Urinary bladder (tissue), 3 donors: ENCODE measurements at regions not wholly inside any gene's neighbourhood (a gene's known extent, or its start where the extent isn't known, plus 50 kb on each side); places are given as distances from the start of the nearest gene placed in this dataset.

ENCODE experiments used
- DNase-seq: peaks from one replicate; pipeline ENCODE4 v3.0.0-alpha.2; 2015; ENCODE audit errors: extremely low spot score
- H3K27ac ChIP-seq: one replicate; pipeline ENCODE4 v1.5.1; 2013; ENCODE audit warnings: low read depth, mild to moderate bottlenecking, moderate library complexity
- H3K36me3 ChIP-seq: one replicate; pipeline ENCODE4 v1.6.1; 2013; ENCODE audit warnings: mild to moderate bottlenecking, moderate library complexity; ENCODE audit not compliant: insufficient read depth
- H3K4me1 ChIP-seq: one replicate; pipeline ENCODE4 v1.6.1; 2013; ENCODE audit warnings: mild to moderate bottlenecking, moderate library complexity; ENCODE audit not compliant: insufficient read depth
- H3K4me3 ChIP-seq: one replicate; pipeline ENCODE4 v1.5.1; 2013; ENCODE audit warnings: low read depth, low read length
- WGBS: extraction: QIAGEN DNeasy Blood & Tissue Kit; methylation state at CpG from one replicate; pipeline ENCODE4 v1.1.7; 2013; 5-methylcytosine and 5-hydroxymethylcytosine counted together
- donor health status: healthy with polysubstance abuse.
- donor health status: healthy.

DNA sequence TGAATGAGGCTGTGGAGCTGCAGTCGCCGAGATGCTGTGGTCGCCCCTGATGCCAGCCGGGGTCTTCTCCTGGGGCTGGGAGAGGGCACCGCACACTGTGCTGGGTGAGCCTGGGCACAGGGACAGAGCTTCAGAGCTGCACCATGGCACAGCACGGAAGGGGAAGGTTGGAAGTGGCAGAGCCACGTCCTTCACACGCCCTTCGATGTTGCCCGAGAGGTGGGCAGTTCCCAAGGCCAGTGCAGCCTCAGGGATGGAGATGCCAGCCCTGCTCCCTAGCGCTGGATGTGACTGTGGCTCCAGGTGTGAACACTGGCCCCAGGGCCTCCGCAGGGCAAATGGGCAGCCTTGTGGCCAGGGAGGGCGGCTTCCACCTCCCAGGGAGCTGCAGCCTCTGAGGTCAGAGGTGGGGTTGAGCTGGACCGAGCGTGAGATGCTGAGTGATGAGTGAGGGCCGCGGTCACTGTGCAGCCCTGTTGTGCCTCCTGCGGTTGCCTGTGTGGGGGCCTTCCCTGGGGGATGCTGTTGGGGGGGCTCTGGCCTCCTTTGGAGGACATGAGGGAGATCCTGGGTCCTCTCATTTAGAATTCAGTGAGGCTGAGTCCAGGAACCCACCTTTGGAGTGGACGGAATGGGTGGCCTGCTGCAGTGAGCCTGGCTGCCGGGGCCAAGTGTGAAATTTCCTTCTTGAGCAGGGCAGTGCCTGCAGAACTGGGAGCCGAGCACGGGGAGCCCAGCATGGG lies 1090.0 kb downstream of the BRD1 start:
- H3K36me3 ChIP-seq: no peaks in the 10 kb centered on the region
- DNase-seq: no peak
- H3K4me3 ChIP-seq: no peak overlapping the region
- 88% methylated on average over 22 of the region's 22 CpGs for WGBS
- no peaks in the 10 kb centered on the region for H3K4me1 ChIP-seq
- H3K27ac ChIP-seq: no peak overlapping the region

DNA sequence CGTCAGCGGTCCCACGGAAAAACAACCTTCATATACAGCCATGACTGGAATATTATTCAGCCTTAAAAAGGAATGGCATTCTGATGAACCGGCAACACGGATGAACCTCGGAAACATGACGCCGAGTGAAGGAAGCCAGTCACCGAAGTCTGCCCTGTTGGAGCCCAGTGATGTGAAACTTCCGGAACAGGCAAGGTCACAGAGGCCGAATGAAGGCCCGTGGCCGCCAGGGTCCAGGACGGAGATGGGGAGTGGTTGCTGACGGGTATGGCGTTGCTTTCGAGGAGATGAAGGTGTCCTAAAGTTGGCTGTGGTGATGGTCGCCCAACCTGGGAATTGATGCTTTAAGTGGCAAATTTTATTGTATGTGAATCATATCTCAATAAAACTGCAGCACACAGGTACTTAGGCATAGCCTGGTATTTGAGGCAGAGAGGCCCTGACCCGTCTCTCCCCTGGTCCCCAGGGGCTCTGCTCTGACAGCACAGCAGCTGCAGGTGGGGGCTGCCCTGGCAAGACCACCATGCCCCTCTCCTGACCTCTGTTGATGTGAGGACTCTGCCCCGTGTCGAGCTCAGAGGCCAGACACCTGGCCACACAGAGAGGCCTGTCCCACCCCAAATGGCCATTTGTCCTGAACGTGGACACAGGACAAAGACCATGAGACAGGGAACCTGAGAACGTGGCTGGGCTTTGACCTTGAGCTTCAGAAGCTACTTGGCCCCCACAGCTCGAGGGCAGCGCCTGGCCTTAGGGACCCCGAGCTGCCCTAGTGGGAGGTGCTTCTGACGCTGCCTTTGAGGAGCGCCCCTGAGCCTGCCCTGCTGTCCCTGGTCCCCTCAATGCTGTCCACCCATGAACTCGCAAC lies 1090.8 kb downstream of the BRD1 start:
- no peak overlapping the region for H3K27ac ChIP-seq
- no peaks in the 10 kb centered on the region for H3K4me1 ChIP-seq
- H3K36me3 ChIP-seq: no peaks in the 10 kb centered on the region
- no peak overlapping the region for H3K4me3 ChIP-seq
- WGBS: 89% methylated on average over 29 of the region's 29 CpGs
- no peak for DNase-seq

DNA sequence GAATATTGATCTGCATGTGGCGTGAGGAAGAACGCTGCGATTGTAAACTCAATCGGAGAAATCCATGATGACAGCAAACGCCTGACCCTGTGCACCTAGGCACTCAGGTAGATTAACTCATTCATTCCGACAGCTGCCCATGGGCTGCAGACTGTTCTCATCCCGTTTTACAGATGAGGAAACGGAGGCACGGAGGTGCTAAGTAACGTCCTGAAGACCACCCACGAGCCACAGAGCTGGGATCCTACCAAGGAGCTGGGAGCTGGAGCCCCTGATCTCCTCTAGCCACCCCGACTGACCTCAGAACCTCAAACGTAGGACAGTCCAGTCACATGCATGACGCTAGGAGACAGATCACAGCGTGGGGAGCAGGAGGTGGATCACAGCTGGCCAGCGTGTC lies 1092.7 kb downstream of the BRD1 start:
- WGBS: 87% methylated on average over 16 of the region's 16 CpGs
- H3K36me3 ChIP-seq: no peaks in the 10 kb centered on the region
- H3K4me1 ChIP-seq: no peaks in the 10 kb centered on the region
- no peak overlapping the region for H3K27ac ChIP-seq
- no peak for DNase-seq
- H3K4me3 ChIP-seq: no peak overlapping the region

DNA sequence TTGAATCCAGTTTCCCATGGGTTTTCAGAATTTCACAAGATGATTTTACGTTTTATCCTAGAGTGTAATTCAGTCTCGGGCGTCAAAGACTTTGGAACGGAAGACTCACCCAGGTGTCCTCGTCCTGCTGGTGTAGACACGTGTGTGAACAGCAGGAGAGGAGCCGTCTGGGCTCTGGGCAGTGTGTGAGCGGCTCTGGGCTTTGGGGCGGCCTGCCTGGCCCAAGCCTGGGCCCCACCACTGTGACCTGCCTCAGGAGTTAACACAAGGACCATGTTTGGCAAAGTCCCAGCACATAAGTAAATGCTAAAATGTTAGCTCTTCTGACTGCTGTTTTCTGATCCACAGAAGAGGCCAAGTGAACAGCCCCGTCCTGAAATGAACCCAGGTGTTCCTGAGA lies 1093.3 kb downstream of the BRD1 start:
- WGBS: 92% methylated on average over 10 of the region's 10 CpGs
- Histone ChIP-seq H3K27ac (no peak overlapping the region), H3K4me3 (no peak overlapping the region), H3K4me1 (no peaks in the 10 kb centered on the region), H3K36me3 (no peaks in the 10 kb centered on the region)
- DNase-seq: no peak

DNA sequence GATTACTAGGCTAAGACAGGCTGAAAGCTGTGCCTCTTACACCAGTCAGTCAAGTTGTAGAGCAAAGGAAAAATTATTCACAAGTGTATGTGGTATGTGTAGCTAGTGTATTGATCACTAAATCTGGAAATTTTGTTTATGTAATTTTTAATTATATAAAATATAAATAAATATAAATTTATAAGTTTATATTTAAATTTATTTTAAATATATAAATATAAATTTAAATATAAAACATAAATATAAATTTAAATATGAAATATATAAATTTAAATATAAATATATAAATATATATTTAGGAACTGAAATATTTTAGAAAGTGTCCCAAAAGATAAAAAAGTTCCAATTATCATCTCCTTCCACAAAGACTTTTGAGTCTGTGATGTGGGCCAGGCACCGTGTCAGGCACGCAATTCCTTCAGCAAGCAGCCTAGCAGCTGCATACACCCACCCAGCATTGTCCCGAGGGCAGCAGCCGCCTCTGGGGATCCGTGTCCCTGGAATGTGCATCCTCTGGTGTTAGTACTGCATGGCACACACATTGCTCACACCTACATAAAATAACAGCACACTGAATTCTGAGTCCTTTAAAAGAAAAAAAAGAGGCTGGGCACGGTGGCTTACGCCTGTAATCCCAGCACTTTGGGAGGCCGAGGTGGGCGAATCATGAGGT lies 1098.0 kb downstream of the BRD1 start:
- Histone ChIP-seq H3K4me1 (no peaks in the 10 kb centered on the region), H3K4me3 (no peak overlapping the region), H3K36me3 (no peaks in the 10 kb centered on the region), H3K27ac (no peak overlapping the region)
- 87% methylated on average over 9 of the region's 9 CpGs for WGBS
- no peak for DNase-seq

DNA sequence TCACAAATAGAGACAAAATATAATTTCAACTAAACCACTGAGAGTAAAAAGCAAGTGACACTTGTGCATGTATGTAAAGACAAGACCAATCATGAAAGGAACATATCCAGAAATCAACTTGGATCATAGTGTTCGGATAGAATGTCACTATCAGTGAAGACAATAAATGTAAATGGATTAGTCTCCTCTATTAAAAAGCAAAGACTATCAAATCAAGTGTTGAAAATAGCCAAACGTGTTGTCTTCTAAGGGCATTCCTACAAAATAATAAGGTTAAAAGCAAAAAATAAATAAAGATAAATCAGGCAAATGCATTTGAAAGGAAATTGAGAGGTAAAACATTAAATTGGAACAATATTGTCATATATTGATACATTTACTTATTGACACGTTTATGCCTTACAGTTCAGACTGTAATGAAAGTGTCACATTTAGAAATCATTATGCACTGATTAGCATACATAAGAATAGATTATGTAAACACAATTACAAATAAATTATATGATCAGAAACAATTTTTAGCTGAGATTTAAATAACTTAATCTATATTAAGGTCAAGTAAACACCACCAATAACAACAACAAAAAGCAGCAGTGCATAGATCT lies 1100.1 kb downstream of the BRD1 start:
- WGBS: 89% methylated on average over 3 of the region's 3 CpGs
- H3K27ac ChIP-seq: no peak overlapping the region
- DNase-seq: no peak
- no peaks in the 10 kb centered on the region for H3K36me3 ChIP-seq
- no peak overlapping the region for H3K4me3 ChIP-seq
- H3K4me1 ChIP-seq: no peaks in the 10 kb centered on the region

DNA sequence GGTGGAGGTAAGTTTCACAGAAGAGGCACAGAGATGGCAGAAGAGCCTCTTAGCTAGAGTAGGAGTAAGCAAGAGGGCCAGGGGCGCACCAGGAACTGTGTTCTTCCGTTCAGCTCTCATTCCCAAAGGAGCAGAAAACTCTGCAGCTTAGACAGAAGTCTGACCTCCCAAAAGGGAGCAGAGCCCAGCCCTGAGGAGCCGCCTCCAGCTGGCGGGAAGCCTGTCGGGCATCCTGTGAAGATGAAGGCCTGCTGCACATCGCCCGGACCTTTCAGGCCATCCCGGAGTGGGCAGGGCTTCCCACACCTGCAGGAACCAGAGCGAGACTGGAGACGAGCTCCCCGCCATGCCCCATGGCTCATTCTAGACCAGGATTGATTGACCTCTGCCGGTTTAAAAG lies 1102.8 kb downstream of the BRD1 start:
- Histone ChIP-seq H3K27ac (no peak overlapping the region), H3K4me3 (no peak overlapping the region), H3K4me1 (no peaks in the 10 kb centered on the region), H3K36me3 (no peaks in the 10 kb centered on the region)
- DNase-seq: no peak
- WGBS: 81% methylated on average over 12 of the region's 12 CpGs

DNA sequence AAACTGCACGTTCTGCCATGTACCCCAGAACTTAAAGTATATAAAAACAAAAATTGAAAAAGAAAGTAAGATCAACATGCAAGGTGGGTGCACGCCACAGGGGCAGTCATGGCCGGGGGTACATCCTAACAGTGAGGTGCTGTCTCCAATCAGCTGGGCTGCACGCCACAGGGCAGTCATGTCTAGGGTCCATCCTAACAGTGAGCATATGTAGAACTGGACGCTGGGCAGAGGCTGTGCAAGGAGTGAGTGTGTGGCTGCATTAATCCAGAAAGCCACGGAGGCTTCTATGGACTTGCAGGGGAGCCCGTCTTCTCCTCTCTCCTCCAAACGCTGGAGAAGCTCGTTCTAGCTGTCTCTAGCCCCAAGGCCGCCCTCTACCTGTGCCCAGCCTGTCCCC lies 1105.0 kb downstream of the BRD1 start:
- 85% methylated on average over 10 of the region's 10 CpGs for WGBS
- no peak overlapping the region for H3K27ac ChIP-seq
- H3K4me1 ChIP-seq: no peaks in the 10 kb centered on the region
- no peak overlapping the region for H3K4me3 ChIP-seq
- H3K36me3 ChIP-seq: no peaks in the 10 kb centered on the region
- DNase-seq: no peak

DNA sequence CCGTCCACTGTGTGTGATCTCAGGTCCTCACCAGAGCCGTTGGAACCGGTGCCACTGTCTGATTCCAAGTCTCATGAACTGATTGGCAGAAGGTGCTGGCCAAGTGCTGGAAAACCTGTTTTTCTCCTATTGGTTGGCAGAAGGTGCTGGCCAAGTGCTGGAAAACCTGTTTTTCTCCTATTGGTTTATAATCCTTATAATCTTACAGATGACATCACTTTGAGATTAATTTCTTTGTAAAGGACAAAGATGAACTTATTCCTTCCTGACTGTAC lies 1106.3 kb downstream of the BRD1 start:
- 80% methylated on average over 3 of the region's 3 CpGs for WGBS

DNA sequence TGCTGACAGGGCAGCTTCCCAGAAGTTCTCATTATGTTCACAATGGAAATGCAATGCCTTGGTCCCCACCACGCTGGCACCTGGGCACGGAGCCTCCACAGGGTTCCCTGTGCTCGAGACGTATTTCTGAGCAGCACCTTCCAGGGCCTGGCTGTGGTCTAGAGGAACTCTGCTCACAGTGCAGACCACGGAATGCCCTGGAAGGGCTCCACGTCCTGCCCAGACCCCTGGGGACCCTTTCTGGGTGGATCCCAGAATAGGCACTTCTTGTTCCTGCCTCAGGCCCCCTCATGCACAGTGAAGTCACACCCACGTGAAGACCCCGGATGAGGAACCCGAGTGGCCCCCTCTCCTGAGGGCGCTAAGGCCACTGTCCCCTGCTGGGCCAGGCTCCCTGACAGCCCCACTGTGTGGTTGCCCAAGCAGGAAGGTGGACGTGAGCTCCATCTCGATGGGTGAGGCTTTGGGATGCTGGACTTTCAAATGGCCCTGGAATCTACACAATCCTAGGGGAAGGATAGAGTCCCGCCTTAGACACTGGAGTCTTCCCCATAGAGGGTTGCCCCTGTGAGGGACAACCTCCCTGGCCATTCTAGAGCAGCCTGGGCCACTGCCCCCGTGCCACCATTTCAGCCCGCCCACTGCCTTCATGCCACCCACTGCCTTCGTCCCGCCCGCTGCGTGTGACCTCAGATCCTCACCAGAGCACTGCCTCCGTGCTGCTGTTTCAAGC lies 1106.8 kb downstream of the BRD1 start:
- Histone ChIP-seq H3K4me1 (no peaks in the 10 kb centered on the region), H3K36me3 (no peaks in the 10 kb centered on the region), H3K27ac (no peak overlapping the region), H3K4me3 (no peak overlapping the region)
- no peak for DNase-seq
- WGBS: 88% methylated on average over 20 of the region's 20 CpGs

More for the DNA sequence above, 1106.3 kb downstream of the BRD1 start:
- Histone ChIP-seq H3K4me3 (no peak overlapping the region), H3K27ac (no peak overlapping the region), H3K36me3 (no peaks in the 10 kb centered on the region), H3K4me1 (no peaks in the 10 kb centered on the region)
- DNase-seq: no peak

DNA sequence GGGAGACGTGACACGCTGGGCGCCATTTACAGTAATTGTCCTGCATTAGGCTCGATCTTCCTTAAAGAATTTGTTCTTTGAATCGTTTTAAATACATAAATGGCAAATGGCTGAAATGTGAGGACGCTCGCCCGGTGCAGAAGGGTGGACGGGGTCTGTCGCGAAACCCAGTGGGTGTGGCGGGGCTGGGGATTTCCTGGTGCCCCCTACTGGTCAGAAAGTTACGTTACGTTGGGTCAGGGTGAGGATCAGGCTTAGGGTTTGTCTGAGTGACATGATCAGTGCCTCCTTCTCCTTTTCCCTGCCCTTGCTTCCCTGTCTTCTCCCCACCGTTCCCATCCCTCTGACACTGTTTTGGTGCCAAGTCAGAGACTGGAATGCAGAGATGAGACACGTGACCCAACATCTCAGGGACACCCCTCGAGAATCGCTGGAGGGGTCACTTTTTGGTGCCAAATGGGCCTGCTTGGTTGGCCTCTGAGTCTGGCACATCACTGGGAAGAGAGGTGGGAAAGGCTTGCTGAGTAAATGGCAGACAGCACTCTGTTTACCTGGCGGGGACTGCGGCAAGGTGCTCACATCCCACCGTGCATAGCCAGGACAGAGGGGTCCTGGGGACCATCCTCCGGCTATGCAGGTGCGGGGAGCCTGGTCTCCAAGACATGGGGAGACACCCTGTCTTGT lies 1107.6 kb downstream of the BRD1 start:
- Histone ChIP-seq H3K27ac (no peak overlapping the region), H3K4me3 (no peak overlapping the region), H3K4me1 (no peaks in the 10 kb centered on the region), H3K36me3 (no peaks in the 10 kb centered on the region)
- WGBS: 57% methylated on average over 23 of the region's 23 CpGs
- DNase-seq: no peak

DNA sequence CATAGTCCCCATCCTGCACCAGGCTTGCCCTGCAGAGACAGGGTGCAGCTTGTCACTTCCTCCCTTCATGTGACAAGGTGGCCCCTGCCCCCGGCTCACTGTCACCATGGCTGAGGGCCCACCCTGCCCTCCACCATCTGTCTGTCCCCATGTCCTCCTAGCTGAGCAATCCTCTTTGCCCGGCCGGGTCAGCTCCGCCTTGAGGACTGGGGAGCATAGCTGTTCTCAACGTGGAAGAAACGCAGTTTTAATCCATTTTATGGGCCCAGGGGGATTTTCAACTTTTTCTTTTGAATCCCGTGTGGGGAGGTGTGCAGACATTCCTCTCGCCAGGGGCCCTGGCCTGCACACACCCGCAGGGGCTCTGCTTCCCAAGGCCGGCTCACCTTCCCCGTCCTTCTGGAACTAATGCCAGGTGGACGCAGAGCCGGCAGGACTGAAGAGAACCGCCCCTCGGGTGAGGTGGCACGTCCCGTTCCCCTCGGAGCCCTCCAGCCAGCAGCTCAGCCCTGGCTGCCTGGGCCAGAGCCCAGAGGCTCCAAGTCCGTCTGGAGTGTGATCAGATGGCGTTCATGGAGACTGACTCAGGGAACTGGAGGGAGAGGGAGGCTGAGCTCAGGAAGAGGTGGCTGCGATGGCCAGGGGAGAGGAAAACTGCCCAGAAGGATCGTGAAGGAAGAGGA lies 1108.7 kb downstream of the BRD1 start:
- H3K4me1 ChIP-seq: no peaks in the 10 kb centered on the region
- WGBS: 29% methylated on average over 22 of the region's 22 CpGs
- no peak overlapping the region for H3K4me3 ChIP-seq
- no peak for DNase-seq
- no peaks in the 10 kb centered on the region for H3K36me3 ChIP-seq
- no peak overlapping the region for H3K27ac ChIP-seq
